SH-SY5Y (cell line): ENCODE measurements at regions not wholly inside any gene's neighbourhood (a gene's known extent, or its start where the extent isn't known, plus 50 kb on each side); places are given as distances from the start of the nearest gene placed in this dataset.

Source experiments
- GATA2 ChIP-seq: IDR thresholded peaks from 2 replicates; pipeline ENCODE4 v1.6.1; 2011; ENCODE audit warnings: mild to moderate bottlenecking, low read depth, low read length
- GATA3 ChIP-seq: IDR thresholded peaks from 2 replicates; pipeline ENCODE4 v1.6.1; 2011; ENCODE audit warnings: low read depth, mild to moderate bottlenecking, low read length, moderate library complexity

DNA sequence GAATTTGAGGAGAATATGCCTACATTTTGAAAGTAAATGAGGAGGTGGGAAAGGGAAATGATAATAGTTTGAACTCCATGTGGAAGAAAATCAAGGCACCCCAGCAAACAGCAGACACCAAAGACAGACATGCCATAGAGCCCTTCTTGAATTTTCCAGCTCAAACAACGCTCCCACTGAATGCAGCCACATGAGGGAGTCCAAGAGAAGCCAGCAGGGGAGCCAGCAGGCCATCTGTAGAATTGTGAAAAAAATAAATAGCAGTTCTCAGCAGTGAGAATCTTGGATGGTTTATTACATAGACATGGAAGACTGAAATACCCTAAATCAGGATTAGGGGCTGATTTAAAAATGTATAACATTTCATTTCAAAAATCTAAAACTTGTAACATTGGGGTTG is 1567.3 kb upstream of the LRRTM3 start:
- no peak for TF ChIP-seq GATA2
- no peak for TF ChIP-seq GATA3
